ENCODE measurements at regions not wholly inside any gene's neighbourhood (a gene's known extent, or its start where the extent isn't known, plus 50 kb on each side); places are given as distances from the start of the nearest gene placed in this dataset.

GRCh38 chr6:105740946-105741645 lies 338.2 kb upstream of the PREP start:
- H3K4me2 ChIP-seq, result no peak overlapping the region
- H3K9ac ChIP-seq, result no peak overlapping the region
- H3K27me3 ChIP-seq, result no peaks in the 10 kb centered on the region
- H3K4me1 ChIP-seq, result peaks cover 6% of the 10 kb centered on the region
- Mint-ChIP-seq H3K27ac (no peak overlapping the region), H3K27me3 (ENCODE audit: insufficient read depth, low read depth) (peaks cover 4% of the 10 kb centered on the region), H3K36me3 (no peaks in the 10 kb centered on the region), H3K9me3 (peaks cover 3% of the 10 kb centered on the region), H3K4me3 (no peak overlapping the region), H3K4me1 (peaks cover 4% of the 10 kb centered on the region)
- H3K79me2 ChIP-seq (ENCODE audit: low read depth), result no peaks in the 10 kb centered on the region
- no peak overlapping the region for H3K4me3 ChIP-seq
- no peak for DNase-seq (ENCODE audit: low spot score)
- H3K9me3 ChIP-seq (ENCODE audit: low read depth), result no peaks in the 10 kb centered on the region
- H3K27ac ChIP-seq, result no peak overlapping the region
- no peaks in the 10 kb centered on the region for H4K20me1 ChIP-seq (ENCODE audit: low read depth)
- no peak for TF ChIP-seq EZH2 (IDR thresholded peaks at IDR 0.05)
- TF ChIP-seq CTCF (IDR thresholded peaks at IDR 0.05), result no peak
- no peak for TF ChIP-seq EZH2phosphoT487 (IDR thresholded peaks at IDR 0.05)
- H2AFZ ChIP-seq (replicated peaks), result no peak overlapping the region
- H3F3A ChIP-seq (ENCODE audit: low read depth), result no peaks in the 10 kb centered on the region
- no peaks in the 10 kb centered on the region for H3K36me3 ChIP-seq

- Histone ChIP-seq H3F3A (ENCODE audit: low read depth) (no peaks in the 10 kb centered on the region), H3K4me1 (no peaks in the 10 kb centered on the region), H4K20me1 (ENCODE audit: low read depth) (no peaks in the 10 kb centered on the region), H3K9me3 (ENCODE audit: low read depth) (no peaks in the 10 kb centered on the region), H3K27ac (no peak overlapping the region), H3K27me3 (no peaks in the 10 kb centered on the region), H3K4me2 (no peak overlapping the region), H2AFZ (replicated peaks) (no peak overlapping the region), H3K36me3 (no peaks in the 10 kb centered on the region), H3K79me2 (ENCODE audit: low read depth) (no peaks in the 10 kb centered on the region), H3K4me3 (no peak overlapping the region), H3K9ac (no peak overlapping the region)
- no peak for TF ChIP-seq CTCF (IDR thresholded peaks at IDR 0.05)
- TF ChIP-seq EZH2phosphoT487 (IDR thresholded peaks at IDR 0.05), result no peak
- no peak for TF ChIP-seq EZH2 (IDR thresholded peaks at IDR 0.05)
- no peak overlapping the region for H3K27ac Mint-ChIP-seq
- no peak for DNase-seq (ENCODE audit: low spot score)
- H3K27me3 Mint-ChIP-seq (ENCODE audit: insufficient read depth, low read depth), result peaks cover 4% of the 10 kb centered on the region
- H3K9me3 Mint-ChIP-seq, result peaks cover 3% of the 10 kb centered on the region
- H3K4me1 Mint-ChIP-seq, result no peaks in the 10 kb centered on the region
- no peak overlapping the region for H3K4me3 Mint-ChIP-seq
- no peaks in the 10 kb centered on the region for H3K36me3 Mint-ChIP-seq
Observed at GRCh38 chr6:105739764-105740163, 336.9 kb upstream of the PREP start.

GRCh38 chr6:105733556-105734162 lies 330.8 kb upstream of the PREP start:
- Histone ChIP-seq H3K4me1 (no peaks in the 10 kb centered on the region), H3K27ac (no peak overlapping the region), H3K9ac (no peak overlapping the region), H3K79me2 (ENCODE audit: low read depth) (no peaks in the 10 kb centered on the region), H3F3A (ENCODE audit: low read depth) (no peaks in the 10 kb centered on the region), H3K36me3 (no peaks in the 10 kb centered on the region), H3K27me3 (no peaks in the 10 kb centered on the region), H2AFZ (replicated peaks) (no peak overlapping the region), H3K9me3 (ENCODE audit: low read depth) (no peaks in the 10 kb centered on the region), H3K4me2 (no peak overlapping the region), H3K4me3 (no peak overlapping the region), H4K20me1 (ENCODE audit: low read depth) (no peaks in the 10 kb centered on the region)
- Mint-ChIP-seq H3K4me1 (no peaks in the 10 kb centered on the region), H3K27ac (no peak overlapping the region), H3K27me3 (ENCODE audit: insufficient read depth, low read depth) (peaks cover 2% of the 10 kb centered on the region), H3K36me3 (no peaks in the 10 kb centered on the region), H3K4me3 (no peak overlapping the region), H3K9me3 (peaks cover 3% of the 10 kb centered on the region)
- TF ChIP-seq EZH2phosphoT487 (IDR thresholded peaks at IDR 0.05) (no peak), CTCF (IDR thresholded peaks at IDR 0.05) (peak; percentile 89), EZH2 (IDR thresholded peaks at IDR 0.05) (no peak)
- peak; percentile 59 for DNase-seq (ENCODE audit: low spot score)

All from neural progenitor cell (in vitro differentiated cells).